Activated T-cell treated with anti-CD3 and anti-CD28 coated beads, Interleukin-2, amount 50 U/mL, for 4 hours (primary cell): ENCODE measurements at regions not wholly inside any gene's neighbourhood (a gene's known extent, or its start where the extent isn't known, plus 50 kb on each side); places are given as distances from the start of the nearest gene placed in this dataset.
"Not testable (repeated sequence)": the region's sequence is repeated elsewhere in the genome, so short reads cannot be mapped to it uniquely, and the experiment has no call there.

Experiments
- ATAC-seq, 2 donors: fragments of 200-7000 bp; cut with Tn5 transposase; one replicate each; pipeline ENCODE4 v1.10.0; 2021
- DNase-seq: peaks from one replicate; pipeline ENCODE4 v3.0.0-alpha.2; 2020
- H3K27me3 Mint-ChIP-seq: one replicate; pipeline ENCODE4 v1.8.0; 2021; ENCODE audit warnings: low read depth, mixed read lengths
- H3K36me3 Mint-ChIP-seq: one replicate; pipeline ENCODE4 v1.8.0; 2022; ENCODE audit warnings: mixed read lengths; ENCODE audit not compliant: insufficient read depth
- H3K4me1 Mint-ChIP-seq: one replicate; pipeline ENCODE4 v1.8.0; 2021; ENCODE audit warnings: low read depth, mixed read lengths
- H3K4me3 Mint-ChIP-seq: one replicate; pipeline ENCODE4 v1.8.0; 2021; ENCODE audit warnings: mild to moderate bottlenecking, moderate library complexity, mixed read lengths
- H3K9me3 Mint-ChIP-seq: one replicate; pipeline ENCODE4 v1.8.0; 2021; ENCODE audit warnings: mixed read lengths

DNA sequence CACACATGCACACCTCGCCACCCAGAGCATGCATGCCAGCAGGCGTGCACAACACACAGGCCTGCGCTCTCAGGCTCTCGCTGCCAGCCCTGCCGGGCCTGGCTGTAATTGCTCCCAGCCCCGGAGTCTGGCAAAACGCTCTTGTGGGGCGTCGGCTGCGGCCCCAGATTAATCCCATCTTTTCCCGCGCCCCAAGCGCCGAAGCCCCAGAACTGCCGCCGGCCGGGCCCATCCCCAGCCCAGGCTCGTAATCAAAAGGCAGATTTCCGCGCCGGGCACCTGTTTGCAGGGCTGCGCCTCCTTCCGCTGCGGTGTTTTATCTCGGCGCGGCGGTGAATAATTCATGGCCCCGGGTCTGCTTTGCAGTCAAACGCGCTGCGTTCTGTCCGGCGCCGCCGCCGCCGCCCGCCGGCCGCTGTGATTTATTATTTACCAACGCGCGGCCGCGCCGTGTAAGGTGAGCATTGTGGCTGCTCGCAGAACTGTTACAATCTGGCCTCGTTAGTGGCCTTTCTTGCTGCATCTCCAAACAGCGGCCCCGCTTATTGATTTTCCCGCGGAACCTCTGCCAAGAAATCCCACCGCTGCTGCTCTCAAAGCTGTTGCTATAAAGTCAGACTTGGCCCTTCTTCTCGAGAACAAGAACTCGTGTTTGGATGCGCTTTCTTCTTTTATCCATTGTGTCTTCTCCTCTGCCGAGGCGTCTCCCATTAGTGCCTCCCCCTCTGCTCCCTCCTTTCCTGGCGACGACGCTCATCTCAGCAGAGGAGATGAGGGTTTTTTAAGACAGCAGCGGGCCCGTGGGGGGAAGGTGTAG, 126.1 kb downstream of the IRX5 start:
- Mint-ChIP-seq H3K9me3 (peaks cover 3% of the 10 kb centered on the region), H3K4me1 (no peaks in the 10 kb centered on the region), H3K27me3 (peaks cover 44% of the 10 kb centered on the region), H3K4me3 (no peak overlapping the region), H3K36me3 (no peaks in the 10 kb centered on the region)
- DNase-seq (no peak), ATAC-seq (no peak)

DNA sequence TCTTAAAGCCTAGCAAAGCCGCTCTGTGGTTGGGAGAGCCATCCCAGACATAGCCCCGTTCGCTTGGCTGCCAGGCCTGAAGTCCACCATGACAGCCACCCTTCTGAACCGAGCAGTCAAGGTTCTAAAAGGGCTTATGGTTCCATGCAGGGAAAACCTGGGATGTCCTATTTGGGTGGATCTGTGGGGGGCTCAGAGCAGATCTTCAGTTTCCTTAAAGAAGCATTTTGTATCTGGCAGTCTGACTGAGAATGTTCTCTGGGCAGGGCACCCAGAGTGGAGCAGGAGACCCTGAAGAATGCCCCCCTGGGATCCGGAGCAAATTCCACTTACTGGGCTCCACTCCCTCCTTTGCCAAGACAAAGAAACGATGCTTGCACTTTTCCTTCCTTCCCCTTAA, 127.2 kb downstream of the IRX5 start:
- peaks cover 3% of the 10 kb centered on the region for H3K9me3 Mint-ChIP-seq
- DNase-seq: no peak
- H3K4me1 Mint-ChIP-seq: no peaks in the 10 kb centered on the region
- H3K27me3 Mint-ChIP-seq: peaks cover 42% of the 10 kb centered on the region
- no peaks in the 10 kb centered on the region for H3K36me3 Mint-ChIP-seq
- no peak for ATAC-seq
- no peak overlapping the region for H3K4me3 Mint-ChIP-seq

DNA sequence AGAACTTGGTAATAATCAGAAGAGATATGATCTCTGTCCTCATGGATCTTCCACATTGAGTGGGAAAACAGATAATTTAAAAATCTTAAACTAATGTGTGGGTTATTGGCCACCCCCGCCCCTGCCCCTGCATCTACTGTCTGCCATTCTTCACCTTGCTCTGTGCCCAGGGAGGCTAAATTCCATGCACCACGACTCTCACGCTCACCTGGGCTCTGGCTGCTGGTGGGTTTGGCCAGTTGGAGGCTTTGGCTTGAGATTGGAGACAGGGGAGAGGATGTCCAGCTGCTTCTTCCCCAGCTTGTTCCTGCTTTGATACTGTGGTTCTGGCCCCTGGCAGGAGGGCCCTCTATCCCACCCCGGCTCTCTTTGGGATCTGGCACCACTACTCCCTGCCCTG, 127.9 kb downstream of the IRX5 start:
- DNase-seq: no peak
- Mint-ChIP-seq H3K4me1 (no peaks in the 10 kb centered on the region), H3K27me3 (peaks cover 42% of the 10 kb centered on the region), H3K36me3 (no peaks in the 10 kb centered on the region), H3K4me3 (no peak overlapping the region), H3K9me3 (peaks cover 3% of the 10 kb centered on the region)
- ATAC-seq: no peak

DNA sequence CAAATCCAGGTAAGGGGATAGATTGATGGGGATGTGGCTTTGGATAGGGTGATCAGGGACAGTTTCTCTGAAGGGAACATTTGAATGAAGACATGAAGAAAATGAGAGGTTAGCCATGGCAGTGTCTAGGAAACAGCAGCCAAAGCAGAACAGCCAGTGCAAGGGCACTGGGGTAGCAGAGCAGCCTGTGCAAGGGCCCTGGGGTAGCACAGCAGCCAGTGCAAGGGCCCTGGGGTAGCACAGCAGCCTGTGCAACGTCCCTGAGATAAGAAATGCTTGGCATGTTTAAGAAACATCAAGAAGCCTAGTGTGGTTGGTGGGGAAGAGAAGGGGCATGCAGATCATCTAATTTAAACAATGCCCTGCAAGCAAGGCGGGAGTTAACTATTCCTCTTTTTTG, 128.5 kb downstream of the IRX5 start:
- Mint-ChIP-seq H3K27me3 (peaks cover 42% of the 10 kb centered on the region), H3K9me3 (peaks cover 3% of the 10 kb centered on the region), H3K4me1 (no peaks in the 10 kb centered on the region), H3K4me3 (no peak overlapping the region), H3K36me3 (no peaks in the 10 kb centered on the region)
- no peak for ATAC-seq
- no peak for DNase-seq

DNA sequence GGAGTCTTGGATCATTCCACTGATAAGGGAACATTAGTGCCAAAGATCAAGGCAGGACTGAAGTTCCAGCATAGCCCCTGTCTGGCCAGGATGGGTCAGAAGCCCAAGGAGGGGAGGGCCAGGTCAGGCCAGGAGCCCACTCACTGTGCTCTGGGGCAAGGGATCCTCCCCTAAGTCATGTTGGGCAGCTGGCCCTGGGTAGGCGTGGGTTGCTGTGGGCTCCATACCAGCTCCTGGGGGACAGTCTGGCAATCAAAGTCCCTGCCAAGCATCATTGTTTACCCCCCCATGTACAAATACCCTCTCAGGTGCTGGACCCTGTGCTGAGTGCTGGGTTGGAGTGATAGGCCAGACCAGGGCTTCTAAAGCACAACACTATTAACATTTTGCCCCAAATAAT, 130.5 kb downstream of the IRX5 start:
- H3K4me1 Mint-ChIP-seq: no peaks in the 10 kb centered on the region

DNA sequence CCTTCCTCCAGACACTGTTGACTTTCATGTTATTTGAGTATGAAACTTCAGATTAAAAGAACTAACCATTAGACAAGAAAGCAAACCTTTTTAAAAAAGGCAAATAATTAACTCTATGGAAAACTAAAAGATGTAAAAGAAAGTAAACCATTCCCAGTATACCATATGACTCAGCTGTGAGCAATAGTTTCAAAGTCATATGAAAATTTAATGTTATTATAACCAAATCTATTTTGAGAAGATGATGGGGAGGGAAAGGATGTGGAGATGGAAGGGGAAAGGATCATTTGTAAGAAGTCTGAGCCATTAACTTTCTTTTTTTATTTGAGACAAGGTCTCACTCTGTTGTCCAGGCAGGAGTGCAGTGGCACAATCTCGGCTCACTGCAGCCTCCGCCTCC, 131.8 kb downstream of the IRX5 start:
- no peak for DNase-seq
- Mint-ChIP-seq H3K4me1 (no peaks in the 10 kb centered on the region), H3K36me3 (no peaks in the 10 kb centered on the region), H3K4me3 (no peak overlapping the region), H3K27me3 (peaks cover 21% of the 10 kb centered on the region), H3K9me3 (no peaks in the 10 kb centered on the region)
- ATAC-seq: no peak

More for the DNA sequence above, 130.5 kb downstream of the IRX5 start:
- no peaks in the 10 kb centered on the region for H3K9me3 Mint-ChIP-seq
- no peaks in the 10 kb centered on the region for H3K36me3 Mint-ChIP-seq
- H3K4me3 Mint-ChIP-seq: no peak overlapping the region
- ATAC-seq: no peak
- DNase-seq: no peak
- peaks cover 34% of the 10 kb centered on the region for H3K27me3 Mint-ChIP-seq

DNA sequence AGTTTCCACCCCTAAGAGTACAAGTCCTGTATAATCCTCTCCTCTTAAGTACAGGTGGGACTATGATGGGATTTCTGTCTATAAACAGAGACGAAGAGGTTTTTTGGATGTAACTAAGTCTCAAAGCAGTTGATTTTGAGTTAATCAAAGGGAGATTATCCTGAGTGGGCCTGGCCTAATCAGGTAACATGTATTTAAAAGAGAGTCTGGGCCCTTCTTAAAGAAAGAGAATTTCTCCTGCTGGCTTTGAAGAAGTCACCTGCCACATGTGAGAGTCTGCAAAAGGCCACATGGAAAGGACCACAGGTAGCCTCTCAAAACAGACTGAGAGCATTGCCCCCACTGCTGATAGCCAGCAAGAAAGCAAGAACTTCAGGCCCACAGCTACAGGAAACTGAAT, 142.3 kb downstream of the IRX5 start:
- ATAC-seq: no peak
- H3K4me1 Mint-ChIP-seq: no peaks in the 10 kb centered on the region
- H3K4me3 Mint-ChIP-seq: no peak overlapping the region
- no peaks in the 10 kb centered on the region for H3K9me3 Mint-ChIP-seq
- DNase-seq: no peak
- H3K36me3 Mint-ChIP-seq: no peaks in the 10 kb centered on the region
- peaks cover 3% of the 10 kb centered on the region for H3K27me3 Mint-ChIP-seq

DNA sequence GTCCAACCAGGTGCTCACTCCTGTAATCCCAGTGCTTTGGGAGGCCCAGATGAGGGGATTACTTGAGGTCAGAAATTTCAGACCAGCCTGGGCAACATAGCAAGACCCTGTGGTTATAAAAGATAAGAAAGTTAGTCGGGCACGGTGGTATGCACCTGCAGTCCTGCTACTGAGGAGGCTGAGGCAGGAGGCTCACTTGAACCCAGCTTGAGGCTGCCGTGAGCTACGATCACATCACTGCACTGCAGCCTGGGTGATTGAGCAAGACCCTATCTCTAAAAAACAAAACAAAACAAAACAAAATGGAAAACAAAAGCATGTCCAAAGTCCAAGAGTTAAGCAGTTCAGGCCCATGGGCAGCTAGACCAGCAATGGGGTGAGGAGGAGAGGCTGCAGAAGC, 143.2 kb downstream of the IRX5 start:
- peaks cover 3% of the 10 kb centered on the region for H3K27me3 Mint-ChIP-seq
- ATAC-seq (no peak), DNase-seq (no peak)

DNA sequence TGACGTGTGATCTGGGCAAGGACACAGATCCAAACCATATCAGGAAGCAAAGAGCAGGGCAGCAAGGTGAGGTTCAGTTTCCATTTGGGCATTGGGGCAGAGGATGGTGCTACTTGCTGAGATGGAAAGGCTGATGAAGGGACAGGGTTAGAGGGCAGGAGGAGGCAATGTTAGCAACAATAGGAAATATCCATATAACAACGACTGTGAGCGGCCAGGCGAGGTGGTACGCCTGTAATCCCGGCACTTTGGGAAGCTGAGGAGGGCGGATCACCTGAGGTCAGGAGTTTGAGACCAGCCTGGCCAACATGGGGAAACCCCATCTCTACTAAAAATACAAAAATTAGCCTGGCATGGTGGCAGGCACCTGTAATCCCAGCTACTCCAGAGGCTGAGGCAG, 144.5 kb downstream of the IRX5 start:
- not testable (repeated sequence) for H3K4me3 Mint-ChIP-seq, ATAC-seq, H3K27me3 Mint-ChIP-seq, H3K36me3 Mint-ChIP-seq, H3K4me1 Mint-ChIP-seq, DNase-seq, H3K9me3 Mint-ChIP-seq

More for the DNA sequence above, 143.2 kb downstream of the IRX5 start:
- Mint-ChIP-seq H3K4me1 (no peaks in the 10 kb centered on the region), H3K4me3 (no peak overlapping the region), H3K9me3 (no peaks in the 10 kb centered on the region), H3K36me3 (no peaks in the 10 kb centered on the region)

DNA sequence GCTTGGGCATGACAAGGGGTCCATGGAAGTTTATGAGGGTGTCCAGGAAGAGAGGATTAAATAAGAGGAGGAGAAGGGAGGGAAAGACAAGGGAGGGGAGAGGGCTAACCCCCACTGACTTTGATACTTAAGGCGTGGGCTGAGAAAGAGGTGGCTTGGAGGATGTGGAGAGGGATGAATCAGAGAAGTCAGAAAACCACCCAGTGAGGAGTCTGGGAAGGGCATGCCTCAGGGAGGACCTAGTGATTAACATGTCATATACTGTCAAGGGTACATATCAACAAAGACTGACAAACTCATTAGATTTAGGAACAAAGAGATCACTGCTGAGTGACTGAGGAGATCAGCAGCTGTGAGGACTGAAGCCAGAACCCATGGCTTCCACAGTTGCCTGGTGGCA, 145.4 kb downstream of the IRX5 start:
- no peak for ATAC-seq
- no peaks in the 10 kb centered on the region for H3K4me1 Mint-ChIP-seq
- H3K27me3 Mint-ChIP-seq: peaks cover 3% of the 10 kb centered on the region
- H3K36me3 Mint-ChIP-seq: no peaks in the 10 kb centered on the region
- DNase-seq: no peak
- no peaks in the 10 kb centered on the region for H3K9me3 Mint-ChIP-seq
- H3K4me3 Mint-ChIP-seq: no peak overlapping the region

DNA sequence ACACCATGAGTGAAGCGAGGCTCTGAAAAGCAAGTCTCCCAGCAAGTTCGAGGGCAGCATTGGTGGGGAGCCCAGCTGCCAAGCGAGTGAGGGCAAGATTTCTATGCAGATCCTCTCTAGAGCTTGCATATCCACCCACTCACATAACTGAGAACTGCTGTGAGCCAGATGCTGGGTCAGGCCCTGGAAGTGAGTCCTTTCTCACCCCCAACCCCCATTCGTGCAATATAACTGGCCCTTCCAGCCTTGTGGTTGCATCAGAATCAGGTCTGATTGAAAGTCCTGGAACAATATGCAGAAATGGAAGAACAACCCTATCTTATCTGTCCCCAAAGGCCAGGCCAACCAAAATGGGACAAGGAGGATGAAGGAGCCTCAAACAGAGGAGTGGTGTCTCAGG, 146.6 kb downstream of the IRX5 start:
- ATAC-seq: no peak

DNA sequence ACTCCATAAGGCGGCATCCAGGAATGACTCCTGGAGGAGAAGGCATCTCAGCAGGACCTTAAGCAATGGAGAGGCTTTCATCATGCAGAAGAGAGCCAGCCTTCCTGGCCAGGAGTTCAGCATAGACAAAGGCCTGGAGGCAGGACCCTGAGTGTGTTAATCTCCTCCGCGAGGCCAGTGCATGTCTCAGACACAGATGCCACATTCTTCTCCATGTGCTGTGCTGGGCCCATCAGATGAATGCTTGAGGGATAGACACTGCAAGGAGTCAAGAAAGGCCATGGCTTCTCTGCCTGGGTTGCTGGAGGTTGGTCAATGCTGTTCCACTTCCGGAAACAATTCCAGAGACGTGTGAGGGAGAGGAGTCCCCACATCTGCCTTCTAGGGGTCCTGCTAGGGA, 147.5 kb downstream of the IRX5 start:
- Mint-ChIP-seq H3K9me3 (no peaks in the 10 kb centered on the region), H3K27me3 (peaks cover 3% of the 10 kb centered on the region), H3K4me1 (no peaks in the 10 kb centered on the region), H3K36me3 (no peaks in the 10 kb centered on the region), H3K4me3 (no peak overlapping the region)
- DNase-seq (no peak), ATAC-seq (no peak)

More for the DNA sequence above, 146.6 kb downstream of the IRX5 start:
- H3K4me1 Mint-ChIP-seq: no peaks in the 10 kb centered on the region
- H3K4me3 Mint-ChIP-seq: no peak overlapping the region
- H3K36me3 Mint-ChIP-seq: no peaks in the 10 kb centered on the region
- DNase-seq: no peak
- peaks cover 3% of the 10 kb centered on the region for H3K27me3 Mint-ChIP-seq
- H3K9me3 Mint-ChIP-seq: no peaks in the 10 kb centered on the region

DNA sequence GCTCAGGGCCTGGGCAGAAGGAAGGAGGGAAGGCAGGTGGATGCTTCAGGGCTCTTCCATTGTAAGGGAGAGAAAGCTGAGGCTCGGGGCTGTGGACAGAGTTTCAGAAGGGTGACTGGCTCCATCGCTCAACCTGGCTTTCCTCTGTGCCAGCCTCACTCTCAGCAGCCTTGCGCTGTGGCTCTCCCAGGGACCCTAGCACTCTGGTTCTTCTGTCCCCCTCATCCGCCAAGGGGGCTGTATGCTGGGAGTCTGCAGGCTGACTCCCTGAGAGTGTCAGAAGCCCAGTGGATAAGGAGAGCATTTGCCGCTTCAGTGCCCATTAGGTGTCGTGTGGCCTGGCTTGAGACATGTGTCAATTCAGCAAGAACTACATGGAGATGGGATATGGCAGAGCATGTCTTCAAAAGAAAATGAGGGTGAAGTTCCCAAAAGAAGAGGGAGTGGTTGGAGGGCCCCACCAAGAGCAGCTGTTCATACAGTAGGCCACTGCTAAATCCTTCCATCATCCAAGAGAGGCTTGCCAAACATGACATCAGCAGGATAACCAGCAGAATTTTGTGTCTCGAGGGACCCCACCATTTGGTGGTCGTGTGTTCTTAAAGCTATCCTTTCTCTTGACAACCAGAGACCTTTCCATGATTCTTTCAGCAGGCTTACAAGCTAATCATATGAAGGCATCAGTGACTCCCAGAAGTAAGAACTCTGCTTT, 148.2 kb downstream of the IRX5 start:
- Mint-ChIP-seq H3K27me3 (peaks cover 3% of the 10 kb centered on the region), H3K36me3 (no peaks in the 10 kb centered on the region), H3K9me3 (no peaks in the 10 kb centered on the region), H3K4me3 (no peak overlapping the region), H3K4me1 (no peaks in the 10 kb centered on the region)
- ATAC-seq: no peak
- no peak for DNase-seq

DNA sequence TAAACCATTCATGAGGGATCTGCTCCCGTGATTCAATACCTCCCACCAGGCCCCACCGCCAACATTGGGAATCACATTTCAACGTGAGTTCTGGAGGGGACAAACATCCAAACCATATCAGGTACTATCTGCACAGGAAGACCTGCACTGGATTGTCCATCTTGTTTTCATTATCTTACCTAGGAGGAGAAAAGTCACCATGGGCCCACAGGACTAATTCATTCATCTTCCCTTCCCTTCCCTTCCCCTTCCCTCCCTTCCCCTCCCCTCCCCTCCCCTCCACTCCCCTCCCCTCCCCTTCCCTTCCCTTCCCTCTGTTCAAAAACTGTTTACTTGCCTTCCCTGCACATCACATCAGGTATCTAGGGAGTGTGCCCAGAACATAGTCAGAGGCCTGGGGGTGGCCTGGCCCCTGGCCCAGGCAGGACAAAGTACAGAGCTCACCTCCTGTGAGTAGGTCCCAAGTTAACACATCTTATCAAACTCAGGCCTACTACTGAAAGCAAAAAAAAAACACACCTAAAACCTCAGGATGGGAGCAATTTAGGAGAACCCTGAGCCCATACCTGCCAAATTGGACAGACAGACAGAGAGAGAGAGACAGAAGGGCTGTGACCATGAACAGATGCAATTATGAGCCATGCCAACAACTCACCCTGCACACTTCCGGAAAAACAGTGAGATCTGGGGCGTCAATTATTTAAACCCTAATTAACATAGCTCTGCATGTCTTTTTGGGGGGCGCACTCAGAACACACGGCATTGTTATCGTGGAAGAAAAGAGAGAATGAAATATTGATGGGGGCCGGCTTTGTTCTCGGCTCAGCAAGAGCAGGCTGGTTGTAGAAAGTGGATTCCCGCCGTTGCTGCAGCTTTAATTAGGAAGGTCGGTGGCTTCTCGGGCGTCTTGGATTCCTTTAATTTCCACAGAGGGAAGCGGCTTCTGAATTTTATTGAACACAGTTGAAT, 151.2 kb downstream of the IRX5 start:
- Mint-ChIP-seq H3K4me1 (no peaks in the 10 kb centered on the region), H3K27me3 (peaks cover 2% of the 10 kb centered on the region), H3K4me3 (no peak overlapping the region), H3K9me3 (no peaks in the 10 kb centered on the region), H3K36me3 (no peaks in the 10 kb centered on the region)
- DNase-seq: no peak
- ATAC-seq: no peak
